ENCODE measurements at regions not wholly inside any gene's neighbourhood (a gene's known extent, or its start where the extent isn't known, plus 50 kb on each side); places are given as distances from the start of the nearest gene placed in this dataset.

DNA sequence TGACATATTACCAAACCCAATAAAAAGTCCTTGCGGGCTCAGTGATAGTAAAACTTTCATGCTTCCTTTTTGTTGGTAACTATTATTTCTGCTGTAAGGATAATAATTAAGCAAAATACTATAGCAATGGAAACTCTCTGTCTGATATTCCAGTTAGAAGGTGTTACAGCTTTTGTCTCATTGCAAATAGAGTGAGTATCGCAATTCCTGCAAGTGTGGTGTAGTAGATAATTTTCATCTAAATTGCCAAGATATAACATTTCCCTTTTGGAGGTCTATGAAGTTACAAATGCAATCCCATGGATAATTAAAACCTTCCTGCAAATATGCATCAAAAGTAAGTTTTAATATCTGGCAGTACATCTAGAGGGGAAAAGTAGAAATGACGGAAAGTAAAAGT, 88.7 kb upstream of the CD93 start:
- Mint-ChIP-seq H3K36me3 (ENCODE audit: low read depth) (no peaks in the 10 kb centered on the region), H3K4me3 (no peak overlapping the region), H3K9me3 (no peaks in the 10 kb centered on the region), H3K27me3 (peaks cover 8% of the 10 kb centered on the region), H3K4me1 (ENCODE audit: low read depth) (no peaks in the 10 kb centered on the region), H3K27ac (no peak overlapping the region)
- ATAC-seq (no peak), DNase-seq (no peak)
- POLR2A ChIA-PET: no interaction called here
- CTCF ChIA-PET: no interaction called here
- TF ChIP-seq, protein P1, sequence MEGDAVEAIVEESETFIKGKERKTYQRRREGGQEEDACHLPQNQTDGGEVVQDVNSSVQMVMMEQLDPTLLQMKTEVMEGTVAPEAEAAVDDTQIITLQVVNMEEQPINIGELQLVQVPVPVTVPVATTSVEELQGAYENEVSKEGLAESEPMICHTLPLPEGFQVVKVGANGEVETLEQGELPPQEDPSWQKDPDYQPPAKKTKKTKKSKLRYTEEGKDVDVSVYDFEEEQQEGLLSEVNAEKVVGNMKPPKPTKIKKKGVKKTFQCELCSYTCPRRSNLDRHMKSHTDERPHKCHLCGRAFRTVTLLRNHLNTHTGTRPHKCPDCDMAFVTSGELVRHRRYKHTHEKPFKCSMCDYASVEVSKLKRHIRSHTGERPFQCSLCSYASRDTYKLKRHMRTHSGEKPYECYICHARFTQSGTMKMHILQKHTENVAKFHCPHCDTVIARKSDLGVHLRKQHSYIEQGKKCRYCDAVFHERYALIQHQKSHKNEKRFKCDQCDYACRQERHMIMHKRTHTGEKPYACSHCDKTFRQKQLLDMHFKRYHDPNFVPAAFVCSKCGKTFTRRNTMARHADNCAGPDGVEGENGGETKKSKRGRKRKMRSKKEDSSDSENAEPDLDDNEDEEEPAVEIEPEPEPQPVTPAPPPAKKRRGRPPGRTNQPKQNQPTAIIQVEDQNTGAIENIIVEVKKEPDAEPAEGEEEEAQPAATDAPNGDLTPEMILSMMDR (IDR thresholded peaks at IDR 0.05): no peak
- intact Hi-C loops (cut with micrococcal nuclease): no loop called here

DNA sequence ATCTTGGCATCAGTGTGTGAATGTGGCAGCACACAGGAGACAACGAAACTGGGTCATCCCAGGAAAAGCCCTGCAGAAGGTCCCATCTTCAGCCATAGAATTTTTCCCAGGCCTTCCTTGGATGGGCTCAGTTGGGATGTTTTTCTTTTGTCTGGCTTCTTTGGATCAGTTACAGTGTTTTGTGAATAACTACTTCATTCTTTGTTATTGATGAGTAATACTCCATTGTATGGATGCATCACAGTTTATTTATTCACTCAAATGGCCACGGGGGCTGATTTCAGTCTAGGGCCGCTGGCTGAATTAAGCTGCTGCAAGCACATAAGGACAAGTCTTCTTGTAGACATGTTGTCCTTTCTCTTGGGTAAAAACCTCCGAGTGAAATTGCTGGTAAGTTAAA, 81.3 kb upstream of the CD93 start:
- ChIA-PET CTCF (no interaction called here), POLR2A (no interaction called here)
- DNase-seq (no peak), ATAC-seq (no peak)
- H3K27ac Mint-ChIP-seq: no peak overlapping the region
- H3K36me3 Mint-ChIP-seq (ENCODE audit: low read depth): no peaks in the 10 kb centered on the region
- intact Hi-C loops (cut with micrococcal nuclease): no loop called here
- TF ChIP-seq, protein P1 (IDR thresholded peaks at IDR 0.05): no peak
- H3K27me3 Mint-ChIP-seq: no peaks in the 10 kb centered on the region
- no peaks in the 10 kb centered on the region for H3K4me1 Mint-ChIP-seq (ENCODE audit: low read depth)
- H3K4me3 Mint-ChIP-seq: no peak overlapping the region
- no peaks in the 10 kb centered on the region for H3K9me3 Mint-ChIP-seq

DNA sequence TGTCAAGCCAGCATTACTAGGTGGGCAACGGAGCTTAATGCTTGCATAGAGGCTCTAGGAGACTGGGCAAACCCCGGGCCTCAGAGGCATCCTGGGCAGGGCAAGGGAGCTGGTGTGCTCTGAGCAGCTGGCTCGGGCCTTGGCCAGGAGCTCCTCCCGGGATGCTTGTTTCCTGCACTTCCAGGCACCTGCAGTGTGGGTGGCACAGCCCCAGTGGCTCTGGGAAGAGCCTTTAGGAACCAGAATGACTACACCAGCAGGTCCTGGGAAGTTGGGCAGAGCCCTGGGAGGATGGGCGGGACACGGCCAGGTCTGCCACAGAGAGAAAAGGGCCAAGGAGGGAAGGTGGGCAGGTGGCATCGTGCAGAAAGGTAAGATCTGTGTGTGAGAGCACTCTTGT, 80.4 kb upstream of the CD93 start:
- intact Hi-C loops (cut with micrococcal nuclease): no loop called here

DNA sequence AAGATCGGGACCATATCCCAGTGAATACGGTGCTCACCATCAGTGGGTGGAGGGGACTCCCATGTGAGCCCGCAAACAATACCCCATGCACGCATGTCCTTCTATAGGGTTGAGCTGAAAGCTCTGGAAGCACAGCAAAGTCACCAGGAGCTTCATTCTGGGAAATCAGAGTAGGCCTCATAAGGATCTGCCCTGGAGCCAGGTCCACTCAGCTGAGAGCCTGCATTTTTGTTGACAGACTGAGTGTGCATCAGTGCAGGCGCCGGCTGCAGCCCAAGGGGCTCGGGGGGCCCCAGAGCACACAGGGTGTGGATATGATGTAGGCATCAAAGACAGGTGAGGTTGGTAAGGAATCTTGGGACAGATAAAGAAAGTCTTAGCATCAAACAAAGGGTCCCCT, 79.8 kb upstream of the CD93 start:
- no peaks in the 10 kb centered on the region for H3K9me3 Mint-ChIP-seq
- no peak for ATAC-seq
- ChIA-PET POLR2A (no interaction called here), CTCF (no interaction called here)
- TF ChIP-seq, protein P1 (IDR thresholded peaks at IDR 0.05): no peak
- H3K4me3 Mint-ChIP-seq: no peak overlapping the region
- H3K27ac Mint-ChIP-seq: no peak overlapping the region
- no peak for DNase-seq
- intact Hi-C loops (cut with micrococcal nuclease): no loop called here
- no peaks in the 10 kb centered on the region for H3K4me1 Mint-ChIP-seq (ENCODE audit: low read depth)
- H3K27me3 Mint-ChIP-seq: no peaks in the 10 kb centered on the region
- H3K36me3 Mint-ChIP-seq (ENCODE audit: low read depth): no peaks in the 10 kb centered on the region

More for the DNA sequence above, 80.4 kb upstream of the CD93 start:
- POLR2A ChIA-PET: no interaction called here
- TF ChIP-seq, protein P1 (IDR thresholded peaks at IDR 0.05): no peak
- DNase-seq: no peak
- Mint-ChIP-seq H3K9me3 (no peaks in the 10 kb centered on the region), H3K4me1 (ENCODE audit: low read depth) (no peaks in the 10 kb centered on the region), H3K36me3 (ENCODE audit: low read depth) (no peaks in the 10 kb centered on the region), H3K27me3 (no peaks in the 10 kb centered on the region), H3K4me3 (no peak overlapping the region), H3K27ac (no peak overlapping the region)
- CTCF ChIA-PET: no interaction called here
- no peak for ATAC-seq

DNA sequence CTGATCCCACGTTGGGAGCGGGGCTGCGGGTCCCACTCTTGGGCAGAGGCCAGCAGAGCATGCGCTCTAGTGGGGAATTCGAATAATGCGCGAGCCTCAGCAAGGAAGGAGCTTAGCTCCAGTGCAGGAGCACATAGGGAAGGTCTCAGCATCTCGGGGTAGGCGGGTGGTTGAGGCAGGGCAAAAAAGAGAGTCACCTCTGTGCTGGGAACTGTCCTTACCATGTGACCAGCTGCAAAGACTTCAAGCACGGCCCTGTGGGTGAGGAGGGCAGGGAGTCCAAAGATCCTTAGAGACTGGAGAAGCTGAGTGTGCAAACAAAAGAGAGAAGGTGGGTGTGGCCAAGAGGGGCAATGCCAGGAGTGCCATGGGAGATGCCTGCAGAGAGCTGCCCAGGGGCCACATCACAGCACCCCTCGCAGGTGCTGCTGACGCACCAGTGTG, 79.2 kb upstream of the CD93 start:
- no peaks in the 10 kb centered on the region for H3K27me3 Mint-ChIP-seq
- ATAC-seq (no peak), DNase-seq (no peak)
- ChIA-PET CTCF (no interaction called here), POLR2A (no interaction called here)
- no peaks in the 10 kb centered on the region for H3K4me1 Mint-ChIP-seq (ENCODE audit: low read depth)
- no peaks in the 10 kb centered on the region for H3K9me3 Mint-ChIP-seq
- intact Hi-C loops (cut with micrococcal nuclease): no loop called here
- TF ChIP-seq, protein P1 (IDR thresholded peaks at IDR 0.05): no peak
- no peak overlapping the region for H3K4me3 Mint-ChIP-seq
- no peak overlapping the region for H3K27ac Mint-ChIP-seq
- H3K36me3 Mint-ChIP-seq (ENCODE audit: low read depth): no peaks in the 10 kb centered on the region

Measured in activated CD8-positive, alpha-beta T cell treated with anti-CD3 and anti-CD28 coated beads for 36 hours (primary cell).